ENCODE measurements at regions not wholly inside any gene's neighbourhood (a gene's known extent, or its start where the extent isn't known, plus 50 kb on each side); places are given as distances from the start of the nearest gene placed in this dataset.

DNA sequence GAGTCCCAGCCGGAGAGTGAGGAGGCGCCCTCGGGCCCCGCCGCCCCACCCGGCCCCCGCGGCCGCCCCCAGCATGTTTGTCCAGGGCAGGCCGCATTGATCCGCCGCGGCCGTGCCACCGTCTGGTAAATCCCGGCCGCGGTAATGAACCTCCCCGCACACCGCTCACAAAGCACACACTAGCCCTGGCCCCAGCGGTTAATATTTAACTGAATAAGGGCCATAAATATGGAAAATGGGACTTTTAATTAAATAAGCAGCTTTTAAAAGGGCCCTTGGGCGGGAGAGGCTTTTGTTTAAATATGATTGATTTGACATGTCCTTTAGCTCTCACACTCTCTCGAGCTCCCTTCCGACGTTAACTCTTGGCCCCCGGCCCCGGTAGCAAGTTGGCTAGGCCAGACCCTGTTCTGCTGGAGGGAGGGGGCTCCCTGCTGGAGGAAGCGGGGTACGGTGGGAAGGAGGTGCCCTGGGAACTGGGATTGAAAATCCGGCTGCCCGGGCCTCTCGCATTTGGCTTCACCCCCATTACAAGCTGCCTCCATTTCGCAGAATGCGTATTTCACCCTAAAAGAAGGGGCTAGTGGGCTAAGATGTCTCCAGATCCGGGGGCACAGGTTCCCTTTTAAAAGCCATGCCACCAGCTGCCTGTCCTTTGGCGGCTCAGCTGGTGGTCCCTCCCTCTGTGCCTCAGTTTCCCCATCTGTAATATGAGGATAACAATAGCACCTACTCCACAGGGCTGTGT, 199.8 kb downstream of the RBM19 start:
- no peak overlapping the region for H3K4me3 ChIP-seq
- TF ChIP-seq, protein P1, sequence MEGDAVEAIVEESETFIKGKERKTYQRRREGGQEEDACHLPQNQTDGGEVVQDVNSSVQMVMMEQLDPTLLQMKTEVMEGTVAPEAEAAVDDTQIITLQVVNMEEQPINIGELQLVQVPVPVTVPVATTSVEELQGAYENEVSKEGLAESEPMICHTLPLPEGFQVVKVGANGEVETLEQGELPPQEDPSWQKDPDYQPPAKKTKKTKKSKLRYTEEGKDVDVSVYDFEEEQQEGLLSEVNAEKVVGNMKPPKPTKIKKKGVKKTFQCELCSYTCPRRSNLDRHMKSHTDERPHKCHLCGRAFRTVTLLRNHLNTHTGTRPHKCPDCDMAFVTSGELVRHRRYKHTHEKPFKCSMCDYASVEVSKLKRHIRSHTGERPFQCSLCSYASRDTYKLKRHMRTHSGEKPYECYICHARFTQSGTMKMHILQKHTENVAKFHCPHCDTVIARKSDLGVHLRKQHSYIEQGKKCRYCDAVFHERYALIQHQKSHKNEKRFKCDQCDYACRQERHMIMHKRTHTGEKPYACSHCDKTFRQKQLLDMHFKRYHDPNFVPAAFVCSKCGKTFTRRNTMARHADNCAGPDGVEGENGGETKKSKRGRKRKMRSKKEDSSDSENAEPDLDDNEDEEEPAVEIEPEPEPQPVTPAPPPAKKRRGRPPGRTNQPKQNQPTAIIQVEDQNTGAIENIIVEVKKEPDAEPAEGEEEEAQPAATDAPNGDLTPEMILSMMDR (IDR thresholded peaks at IDR 0.05): no peak
- no peak for DNase-seq (ENCODE audit: low spot score)
- H3K27ac ChIP-seq: no peak overlapping the region

DNA sequence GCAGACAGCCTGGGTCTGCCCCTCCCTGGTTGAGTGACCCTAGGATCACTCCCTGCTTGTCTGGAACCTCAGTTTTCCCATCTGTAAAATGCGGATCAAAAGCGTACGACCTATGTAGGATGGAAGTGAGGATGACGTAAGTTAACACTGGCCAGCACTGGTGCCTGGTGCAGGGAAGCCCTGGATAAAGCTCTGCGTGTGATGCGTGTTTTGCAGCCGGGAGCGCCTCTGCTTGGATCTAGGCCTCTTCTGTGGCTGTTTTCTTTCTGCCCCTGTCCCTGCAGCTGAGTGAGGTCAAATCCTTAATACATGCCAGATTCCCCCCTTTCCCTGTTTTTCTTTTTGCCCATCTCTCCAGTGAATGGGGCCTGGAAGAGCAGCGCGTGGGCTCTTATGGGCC, 201.5 kb downstream of the RBM19 start:
- TF ChIP-seq, protein P1 (IDR thresholded peaks at IDR 0.05): no peak
- no peak for DNase-seq (ENCODE audit: low spot score)
- Histone ChIP-seq H3K4me3 (no peak overlapping the region), H3K27ac (no peak overlapping the region)

DNA sequence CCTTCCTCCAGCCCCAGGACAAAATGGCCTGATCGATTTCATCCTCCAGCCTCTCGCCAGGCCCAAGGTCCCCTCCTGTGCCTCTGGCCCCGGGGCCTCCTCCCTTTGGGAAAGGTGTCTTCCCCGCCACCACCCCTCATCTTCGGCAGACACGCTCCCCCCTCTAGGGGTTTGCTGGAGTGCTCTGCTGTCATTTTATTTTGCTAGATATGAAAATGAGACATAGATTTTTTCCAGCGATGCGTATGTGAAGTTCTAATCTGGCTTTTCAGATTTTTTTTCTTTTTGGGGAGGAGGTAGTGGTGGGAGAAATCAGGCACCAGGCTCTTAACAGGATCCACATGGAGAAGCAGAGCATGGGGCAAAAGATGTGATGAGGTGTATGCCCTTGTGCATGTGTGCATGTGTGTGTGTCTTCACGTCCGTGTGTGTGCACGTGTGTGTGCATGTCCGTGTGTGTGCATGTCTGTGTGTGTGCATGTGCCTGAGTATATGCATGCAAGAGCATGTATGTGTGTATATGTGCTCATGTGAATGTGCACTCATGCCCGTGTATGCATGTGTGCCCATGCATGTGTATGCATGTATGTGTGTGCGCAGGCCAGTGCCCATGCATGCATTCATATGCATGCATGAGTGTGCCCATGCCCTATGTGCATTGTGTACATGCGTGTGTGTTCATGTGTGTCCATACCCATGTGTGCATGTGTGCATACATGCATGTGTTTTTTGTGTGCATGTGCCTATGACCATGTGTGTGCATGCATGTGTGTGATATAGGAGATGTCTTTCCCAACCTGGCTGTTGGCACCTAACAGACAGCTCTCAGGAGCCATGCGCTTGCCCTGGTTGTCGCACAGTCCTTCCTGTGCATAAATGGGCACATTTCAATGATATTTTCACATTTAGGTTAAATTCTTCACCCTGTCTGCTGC, 203.0 kb downstream of the RBM19 start:
- no peak for DNase-seq (ENCODE audit: low spot score)
- Histone ChIP-seq H3K27ac (no peak overlapping the region), H3K4me3 (no peak overlapping the region)
- TF ChIP-seq, protein P1 (IDR thresholded peaks at IDR 0.05): no peak

DNA sequence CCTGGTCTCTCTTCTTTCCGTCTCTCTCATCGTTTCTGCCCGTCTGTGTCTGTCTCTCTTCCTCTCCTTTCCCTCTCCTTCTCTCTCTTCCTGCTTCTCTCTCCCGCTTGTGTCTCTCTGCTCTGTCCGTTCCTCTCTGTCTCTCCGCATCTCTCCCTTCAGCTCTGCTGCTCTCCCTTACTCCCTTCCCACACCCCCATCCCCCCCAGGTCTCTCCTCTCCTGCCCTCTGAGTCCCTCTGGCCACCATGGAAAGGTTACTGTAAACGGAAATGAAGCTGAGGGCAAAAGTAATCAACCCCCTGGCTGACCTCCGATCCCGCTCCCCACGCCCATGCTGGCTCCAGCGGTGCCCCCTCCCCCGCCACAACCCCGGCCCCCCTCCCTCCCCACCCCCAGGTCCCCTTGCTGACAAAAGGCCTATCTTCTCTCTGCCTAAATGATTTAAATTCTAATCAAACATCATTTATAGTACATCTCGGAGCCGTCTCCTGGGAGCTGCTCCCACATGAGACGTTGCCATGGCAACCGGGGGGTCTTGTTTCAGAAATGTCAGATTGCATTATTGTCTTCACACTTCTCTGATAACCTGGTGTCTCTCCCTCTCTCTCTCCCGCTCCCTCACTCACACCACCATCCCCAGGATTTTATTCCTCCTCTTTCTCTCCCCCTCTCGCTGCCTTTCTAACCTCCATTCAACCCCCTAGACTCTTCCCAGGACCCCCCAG, 203.8 kb downstream of the RBM19 start:
- H3K27ac ChIP-seq: no peak overlapping the region
- DNase-seq (ENCODE audit: low spot score): no peak
- TF ChIP-seq, protein P1 (IDR thresholded peaks at IDR 0.05): no peak
- no peak overlapping the region for H3K4me3 ChIP-seq

DNA sequence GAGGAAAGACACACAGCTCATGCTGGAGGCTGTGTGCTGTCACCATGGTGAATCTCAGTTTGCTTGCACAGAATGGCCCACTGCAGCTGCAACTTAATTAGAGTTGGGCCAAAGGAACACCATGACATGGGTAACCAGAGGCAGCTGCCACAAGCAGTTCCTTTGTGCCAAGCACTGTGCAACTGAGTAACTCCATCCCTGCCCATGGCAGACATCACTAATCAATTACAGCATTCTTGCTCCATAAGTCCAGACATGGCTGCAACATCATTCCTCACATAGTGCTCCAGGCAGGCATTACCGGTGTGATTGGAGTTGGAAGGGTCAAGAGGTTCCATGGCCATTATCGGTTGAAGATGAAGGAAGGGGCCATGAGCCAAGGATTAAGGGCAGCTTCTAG, 207.0 kb downstream of the RBM19 start:
- no peak overlapping the region for H3K27ac ChIP-seq

DNA sequence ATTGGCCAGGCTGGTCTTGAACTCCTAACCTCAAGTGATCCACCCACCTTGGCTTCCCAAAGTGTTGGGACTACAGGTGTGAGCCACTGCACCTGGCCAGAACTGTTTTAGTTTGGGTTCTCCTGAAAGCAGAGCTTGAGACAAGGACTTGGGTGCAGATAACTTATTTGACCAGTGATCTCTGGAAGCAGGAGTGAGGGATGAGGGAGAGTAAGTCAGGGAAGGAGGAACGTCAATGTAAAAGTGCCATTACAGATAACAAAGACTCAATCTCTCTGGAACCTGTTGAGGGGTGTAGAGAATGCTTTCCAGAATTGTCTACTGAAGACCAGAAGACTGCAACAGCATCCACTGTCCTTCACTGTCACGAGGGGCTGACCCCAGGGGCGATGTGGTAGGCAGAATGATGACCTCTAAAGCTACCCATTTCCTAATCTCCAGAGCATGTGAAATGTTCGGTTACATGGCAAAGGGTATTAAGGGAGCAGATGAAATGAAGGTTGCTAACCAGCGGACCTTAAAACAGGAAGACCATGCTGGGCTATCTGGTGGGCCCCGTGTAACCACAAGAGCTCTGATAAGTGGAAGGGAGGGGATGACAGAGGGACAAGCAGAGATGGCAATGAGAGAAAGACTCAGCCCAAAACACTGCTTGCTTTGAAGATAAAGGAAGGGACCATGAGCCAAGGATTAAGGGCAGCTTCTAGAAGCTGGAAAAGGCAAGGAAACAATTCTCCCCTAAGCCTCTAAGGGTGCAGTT, 207.8 kb downstream of the RBM19 start:
- DNase-seq (ENCODE audit: low spot score): no peak
- no peak overlapping the region for H3K4me3 ChIP-seq
- no peak overlapping the region for H3K27ac ChIP-seq
- TF ChIP-seq, protein P1 (IDR thresholded peaks at IDR 0.05): no peak

More for the DNA sequence above, 207.0 kb downstream of the RBM19 start:
- no peak for DNase-seq (ENCODE audit: low spot score)
- H3K4me3 ChIP-seq: no peak overlapping the region
- TF ChIP-seq, protein P1 (IDR thresholded peaks at IDR 0.05): no peak

Data from coronary artery (tissue), 2 donors.